GM19455 (cell line): ENCODE measurements at regions not wholly inside any gene's neighbourhood (a gene's known extent, or its start where the extent isn't known, plus 50 kb on each side); places are given as distances from the start of the nearest gene placed in this dataset.
"Not testable (repeated sequence)": the region's sequence is repeated elsewhere in the genome, so short reads cannot be mapped to it uniquely, and the experiment has no call there.

Experiments used
- ATAC-seq: cut with Tn5 transposase; IDR thresholded peaks from one replicate; pipeline ENCODE4 v1.9.1; 2021; ENCODE audit not compliant: unreplicated experiment

DNA sequence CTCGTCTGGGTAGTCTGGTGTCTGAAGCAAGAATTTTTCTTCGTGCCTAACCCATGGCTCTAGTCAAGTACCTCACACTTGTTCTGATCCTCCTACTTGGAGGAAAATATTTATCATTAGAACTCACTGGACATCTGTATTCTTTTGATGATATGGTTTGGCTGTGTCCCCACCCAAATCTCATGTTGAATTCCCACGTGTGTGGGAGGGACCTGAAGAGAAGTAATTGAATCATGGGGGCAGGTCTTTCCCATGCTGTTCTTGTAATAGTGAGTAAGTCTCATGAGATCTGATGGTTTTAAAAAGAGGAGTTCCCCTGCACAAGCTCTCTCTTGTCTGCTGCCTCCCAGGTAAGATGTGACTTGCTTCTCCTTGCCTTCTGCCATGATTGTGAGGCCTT is 137.7 kb upstream of the TSC22D2 start:
- not testable (repeated sequence) for ATAC-seq

DNA sequence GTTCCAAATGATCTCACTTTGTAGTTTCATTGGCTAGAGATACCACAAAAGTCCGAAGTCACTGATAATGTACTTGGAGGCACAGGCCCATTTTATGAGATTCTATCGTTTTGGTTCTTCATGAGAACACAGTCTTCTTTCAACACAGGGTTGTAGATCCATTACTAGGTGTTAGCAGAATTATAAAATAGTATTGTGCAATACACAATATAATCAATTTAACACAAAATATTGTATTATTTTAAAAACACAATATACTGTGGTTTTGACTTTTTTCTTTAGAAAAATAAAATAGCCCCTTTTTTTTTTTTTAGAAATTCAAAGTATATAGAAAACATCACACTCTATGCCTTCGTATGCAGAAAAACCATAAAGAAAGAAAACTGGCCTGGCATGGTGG is 138.6 kb upstream of the TSC22D2 start:
- no peak for ATAC-seq

DNA sequence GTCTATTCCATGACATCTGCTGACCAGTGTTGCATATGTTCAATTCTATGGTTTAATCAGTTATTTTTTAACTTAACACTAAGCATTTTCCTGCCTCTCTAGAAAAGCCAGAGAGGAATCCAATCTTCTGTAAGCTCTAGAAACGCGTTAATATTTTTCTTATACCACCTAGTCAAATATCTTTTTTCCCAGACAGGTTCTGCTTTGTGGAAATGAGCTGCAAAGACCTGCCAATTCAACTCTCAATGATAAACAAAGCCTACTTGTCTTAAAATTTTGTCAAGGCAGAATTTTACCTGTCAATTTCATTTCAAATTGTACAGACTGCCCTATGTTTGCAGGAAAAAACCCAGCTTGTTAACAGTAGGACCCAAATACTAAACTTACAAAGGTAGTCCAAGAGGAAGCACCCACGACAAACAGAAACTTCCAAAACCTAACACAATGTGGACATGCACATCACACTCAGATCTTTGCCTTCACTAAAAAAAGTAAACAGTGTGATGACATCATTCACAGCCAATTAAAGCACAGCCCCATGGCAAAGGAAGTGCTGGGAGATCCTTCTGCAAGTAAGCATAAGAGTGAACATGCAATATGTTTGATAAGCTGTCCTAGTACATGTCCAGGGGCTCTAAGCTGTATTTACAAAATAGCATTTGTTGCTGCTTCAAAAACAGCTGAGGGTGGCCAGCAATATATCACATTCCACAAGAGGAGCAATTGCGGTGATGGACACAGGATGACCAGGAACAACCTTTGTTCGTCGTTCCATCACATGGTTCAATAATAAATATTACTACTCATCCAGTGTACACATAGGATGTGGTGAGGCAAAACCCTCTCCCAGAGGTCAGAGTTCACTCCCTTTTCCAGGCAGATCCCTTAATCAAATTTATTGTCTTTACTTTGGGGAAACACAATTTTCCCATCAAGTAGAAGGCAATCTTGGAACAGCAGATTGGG is 139.4 kb upstream of the TSC22D2 start:
- ATAC-seq = no peak

DNA sequence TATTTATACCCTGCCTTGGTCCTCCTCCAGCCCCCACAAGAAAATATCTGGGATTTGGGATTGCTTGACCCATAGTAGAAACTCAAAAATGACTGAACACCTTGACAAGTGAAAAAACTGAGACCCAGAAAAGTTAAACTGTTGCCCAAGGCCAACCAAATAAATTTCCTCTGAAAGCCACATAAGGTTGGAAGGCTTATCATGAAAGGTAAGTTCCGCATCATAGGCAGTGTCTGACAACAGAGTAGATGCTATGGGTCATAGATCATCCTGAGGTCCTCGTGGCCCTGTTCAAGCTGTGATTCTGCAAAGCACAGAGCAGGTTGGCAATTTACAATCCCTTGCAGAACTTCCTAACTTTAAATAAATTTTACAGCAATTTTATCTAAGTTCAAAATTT is 140.8 kb upstream of the TSC22D2 start:
- no peak for ATAC-seq

DNA sequence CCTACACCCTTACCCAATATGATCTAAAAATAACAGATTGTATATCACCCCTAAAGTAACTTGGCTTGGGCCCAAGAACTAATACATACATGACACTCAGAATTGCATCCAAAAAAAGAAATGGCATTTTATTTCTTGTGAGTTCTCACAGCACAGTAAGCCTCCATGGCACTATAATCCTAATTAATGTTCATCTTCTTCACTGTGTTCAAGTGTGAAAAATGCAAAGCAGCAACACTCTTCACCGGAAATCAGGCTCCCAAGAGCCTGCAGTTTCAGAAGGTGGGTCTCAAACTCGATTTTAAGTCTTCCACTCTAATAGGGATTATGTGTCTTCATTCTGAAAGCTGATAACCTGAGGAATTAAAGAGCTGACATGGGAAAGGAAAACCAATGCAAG is 142.8 kb upstream of the TSC22D2 start:
- no peak for ATAC-seq

DNA sequence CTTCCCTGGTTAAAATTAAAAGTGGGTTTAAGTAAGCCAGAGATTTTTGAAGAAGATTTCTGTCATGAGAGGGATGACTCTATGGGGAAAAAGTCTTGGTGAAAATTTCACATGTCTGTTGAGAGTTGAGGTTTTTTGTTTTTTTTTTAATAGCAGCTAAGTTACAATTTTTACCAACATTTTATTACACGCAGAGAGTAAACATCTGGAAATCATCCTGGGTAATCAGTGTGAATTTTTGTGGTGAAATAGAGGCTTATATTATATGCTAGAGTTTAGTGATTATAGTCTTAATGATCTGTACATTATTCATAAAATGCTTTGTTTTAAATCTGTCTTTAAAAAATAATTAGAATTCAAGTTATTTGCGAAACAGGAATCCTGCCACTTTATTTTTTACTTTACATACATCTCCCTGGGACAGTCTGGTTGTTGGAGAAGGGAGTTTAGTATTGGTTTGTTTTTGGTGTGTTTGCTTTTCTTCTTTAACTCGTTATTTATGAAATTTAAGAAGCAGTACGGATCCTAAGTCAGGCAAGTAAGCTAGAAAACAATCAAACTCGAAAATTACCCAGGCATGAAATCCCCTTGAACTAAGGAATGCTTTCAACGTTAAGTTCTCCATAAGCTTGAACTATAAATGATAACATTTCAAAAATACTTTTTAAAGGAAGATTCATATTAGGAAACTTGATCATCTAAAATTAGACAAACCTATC is 143.4 kb upstream of the TSC22D2 start:
- no peak for ATAC-seq

DNA sequence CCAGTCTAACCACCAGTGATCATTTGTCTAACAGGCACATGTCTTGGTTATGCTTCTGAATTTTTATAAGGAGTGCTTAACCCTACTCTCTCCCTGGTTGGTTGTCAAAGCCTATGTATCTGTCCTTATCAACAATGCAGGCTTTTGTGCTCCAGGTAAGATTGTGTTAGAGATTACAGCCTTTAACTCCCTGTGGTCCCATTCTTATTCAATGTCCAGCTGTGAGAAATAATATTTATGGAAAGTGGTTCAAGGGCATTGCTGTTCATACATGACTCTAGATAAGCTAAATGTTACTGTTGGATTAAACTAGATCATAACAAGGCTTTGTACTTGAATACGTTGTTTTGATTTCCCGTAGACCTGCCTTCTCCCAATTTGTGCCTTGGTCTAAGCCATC is 146.1 kb upstream of the TSC22D2 start:
- ATAC-seq = no peak

DNA sequence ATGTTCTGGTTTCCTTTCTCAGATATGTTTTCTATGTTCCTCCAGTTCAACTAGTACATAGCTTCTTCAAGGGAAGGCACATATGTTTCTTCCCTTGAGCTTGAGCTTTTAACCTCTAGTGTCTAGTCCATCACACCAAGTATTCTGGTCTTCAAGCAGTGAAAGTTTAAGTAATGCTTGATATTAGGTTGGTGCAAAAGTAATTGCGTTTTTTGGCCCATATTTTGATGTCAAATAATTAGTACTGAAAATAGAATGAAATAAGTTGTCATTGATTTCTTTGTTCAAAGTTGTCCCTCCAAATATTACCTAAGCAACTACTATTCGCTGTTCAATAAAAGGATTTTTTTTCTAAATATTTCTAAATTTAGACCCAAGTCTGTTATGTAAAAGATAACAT is 146.7 kb upstream of the TSC22D2 start:
- no peak for ATAC-seq

DNA sequence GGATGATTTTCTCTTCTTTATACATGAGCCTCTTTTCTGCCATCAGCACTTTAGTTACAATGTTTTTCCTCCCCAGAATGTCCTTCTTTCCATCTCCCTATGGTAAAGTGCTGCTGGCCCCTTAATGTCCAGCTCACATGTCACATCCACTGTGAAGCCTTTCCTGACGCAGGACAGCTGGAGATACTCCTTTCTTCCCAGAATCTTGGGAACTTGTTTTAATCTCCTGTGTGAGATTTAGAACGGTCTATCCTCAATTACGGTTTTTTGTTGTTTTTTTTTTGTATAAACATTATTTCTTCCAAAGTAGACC is 147.7 kb upstream of the TSC22D2 start:
- no peak for ATAC-seq

DNA sequence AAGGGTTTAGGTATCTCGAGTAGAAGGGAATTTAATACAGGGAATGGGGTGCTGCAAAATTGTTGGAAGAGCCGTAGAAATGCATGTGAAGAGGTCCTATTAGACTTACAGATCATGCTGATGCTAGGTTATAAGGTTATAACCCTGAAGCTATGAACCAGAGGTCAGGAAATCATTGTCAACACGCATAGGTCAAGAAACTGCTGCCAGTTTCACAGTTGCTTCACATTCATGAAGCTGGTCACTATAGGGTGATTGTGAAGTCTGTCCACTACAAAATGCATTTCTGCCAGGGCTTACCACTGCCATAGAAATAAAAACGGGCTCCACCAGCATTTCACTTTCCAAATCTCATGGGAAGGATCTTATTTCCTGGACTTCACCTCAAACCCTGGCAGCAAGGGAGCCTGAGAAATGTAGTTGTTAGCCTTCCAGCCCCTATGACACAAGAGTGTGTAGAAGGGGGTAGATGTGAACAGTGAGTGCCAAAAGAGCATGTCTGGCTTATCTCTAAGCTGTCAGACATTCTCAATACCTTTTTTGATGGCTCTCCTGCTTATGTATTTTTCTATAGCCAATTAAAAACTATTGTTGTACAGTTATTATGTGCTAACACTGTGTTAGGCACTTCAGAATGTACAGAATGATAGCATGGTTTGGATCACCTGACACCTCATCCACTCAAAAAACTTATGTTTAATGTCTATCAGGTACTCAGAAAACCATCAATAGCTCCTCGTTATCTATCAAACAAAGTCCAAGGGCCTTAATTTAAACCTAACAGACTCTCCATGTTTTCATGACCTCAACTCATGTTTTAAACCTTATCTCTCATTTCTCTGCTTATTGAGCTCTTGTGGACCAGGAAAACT is 148.3 kb upstream of the TSC22D2 start:
- no peak for ATAC-seq

DNA sequence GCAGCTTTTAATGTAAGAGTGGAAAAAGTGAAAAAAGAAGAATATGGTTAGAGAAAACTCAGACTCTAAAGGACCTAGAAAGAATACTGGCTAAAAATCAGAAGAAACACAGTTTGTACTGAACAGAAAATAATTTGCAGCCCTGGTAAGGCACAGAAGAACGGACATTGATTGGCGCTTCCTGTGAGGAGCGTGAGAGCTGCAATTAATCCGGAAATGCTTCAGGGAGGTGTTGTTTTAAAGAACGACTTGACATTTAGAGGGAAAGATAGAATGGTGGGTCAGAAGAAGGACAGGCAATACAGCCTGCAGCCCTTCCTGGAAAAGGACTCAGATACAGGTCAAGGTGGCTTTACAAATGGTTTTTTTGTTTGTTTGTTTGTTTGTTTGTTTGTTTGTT is 151.3 kb upstream of the TSC22D2 start:
- no peak for ATAC-seq

DNA sequence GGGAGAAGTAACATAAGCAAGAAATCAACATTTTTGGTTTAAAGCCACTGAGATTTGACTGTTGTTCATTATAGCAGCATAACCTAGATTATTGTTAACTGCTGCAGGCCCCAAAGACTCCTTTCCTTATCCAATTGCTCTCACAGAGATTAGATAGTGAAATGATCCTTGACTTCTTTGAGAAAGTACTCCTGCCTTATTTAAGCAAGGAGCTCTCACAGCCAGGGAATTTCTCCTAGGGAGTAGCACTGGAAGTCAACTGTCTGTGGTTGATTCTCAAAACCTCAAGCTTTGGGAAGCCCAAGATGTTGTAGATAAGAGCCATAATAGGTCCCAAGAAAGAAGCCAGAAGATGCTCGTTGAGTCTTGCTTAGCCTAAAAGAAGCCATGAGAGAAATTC is 151.8 kb upstream of the TSC22D2 start:
- no peak for ATAC-seq

DNA sequence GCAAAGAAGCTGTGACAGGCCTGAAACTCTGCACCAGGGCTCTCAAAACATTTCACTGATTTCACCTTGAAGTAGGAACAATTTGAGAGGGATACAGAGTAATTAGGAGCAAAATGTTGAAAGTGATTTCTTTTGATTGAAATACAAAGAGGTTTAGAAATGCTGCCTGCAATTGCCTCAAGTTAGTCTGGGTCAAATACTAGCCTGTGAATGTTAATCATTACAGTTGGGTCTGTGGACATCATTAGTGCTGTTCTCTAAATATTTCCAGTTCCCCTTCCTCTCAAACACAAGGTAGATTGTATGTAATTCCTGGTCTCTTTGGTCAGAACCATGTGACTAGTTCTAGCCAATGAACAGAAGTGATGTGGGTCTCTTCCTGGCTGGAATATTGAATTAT is 152.3 kb upstream of the TSC22D2 start:
- ATAC-seq = no peak

DNA sequence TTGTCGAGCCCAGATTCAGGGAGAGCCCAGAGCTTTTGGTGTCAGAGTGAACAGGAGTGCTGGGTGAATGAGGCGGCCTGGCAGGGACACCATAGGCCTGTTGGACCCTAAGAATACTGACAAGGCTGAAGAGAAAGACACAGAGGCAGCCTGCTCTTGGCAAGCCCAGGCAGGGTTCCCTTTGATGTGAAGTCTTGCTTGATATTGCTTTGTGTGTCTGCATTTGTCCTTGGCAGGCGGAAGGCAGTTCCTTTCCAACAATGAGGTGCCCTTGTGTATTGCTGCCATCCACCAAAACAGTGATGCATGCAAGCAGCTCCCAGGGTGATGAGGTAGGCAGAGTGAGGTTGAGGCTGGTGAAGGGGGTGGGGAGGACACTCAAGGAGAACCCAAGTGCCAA is 152.7 kb upstream of the TSC22D2 start:
- ATAC-seq = no peak

DNA sequence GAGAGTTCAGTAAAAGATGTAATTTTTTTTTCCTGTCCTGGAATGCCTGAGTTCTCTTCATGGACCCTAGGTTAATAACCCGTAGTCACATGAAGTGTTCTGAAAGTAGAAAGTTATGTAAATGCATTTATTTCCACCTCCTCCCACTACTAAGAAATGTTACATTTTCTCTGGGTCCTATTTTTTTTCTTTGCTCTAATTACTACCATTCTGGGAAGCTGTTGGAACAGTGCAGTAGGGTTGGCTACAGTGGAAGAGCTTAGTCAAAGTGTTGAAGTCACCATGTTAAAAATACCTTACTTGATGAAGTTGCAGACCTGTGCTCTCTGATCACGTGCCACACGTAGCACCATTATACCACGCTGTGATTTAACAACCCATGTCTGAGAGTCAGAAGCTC is 153.8 kb upstream of the TSC22D2 start:
- ATAC-seq = no peak

DNA sequence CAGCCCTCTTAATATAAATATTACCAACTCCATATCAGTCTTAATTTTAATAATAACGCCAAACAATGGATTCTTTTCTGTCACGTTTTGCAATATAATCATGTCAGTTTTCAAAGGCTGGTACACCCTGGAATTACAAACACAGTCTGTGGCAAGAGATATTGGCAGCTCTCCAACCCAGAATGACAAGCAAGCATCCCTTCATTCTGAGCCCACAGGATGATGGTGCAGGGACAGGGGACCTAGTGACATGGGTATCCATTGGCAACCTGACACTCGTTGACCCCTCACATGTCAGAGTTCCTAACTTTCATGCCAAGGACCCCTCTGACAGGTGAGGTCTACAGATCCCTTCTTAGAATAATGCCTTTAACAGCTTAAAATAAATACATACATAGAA is 154.5 kb upstream of the TSC22D2 start:
- ATAC-seq = no peak

DNA sequence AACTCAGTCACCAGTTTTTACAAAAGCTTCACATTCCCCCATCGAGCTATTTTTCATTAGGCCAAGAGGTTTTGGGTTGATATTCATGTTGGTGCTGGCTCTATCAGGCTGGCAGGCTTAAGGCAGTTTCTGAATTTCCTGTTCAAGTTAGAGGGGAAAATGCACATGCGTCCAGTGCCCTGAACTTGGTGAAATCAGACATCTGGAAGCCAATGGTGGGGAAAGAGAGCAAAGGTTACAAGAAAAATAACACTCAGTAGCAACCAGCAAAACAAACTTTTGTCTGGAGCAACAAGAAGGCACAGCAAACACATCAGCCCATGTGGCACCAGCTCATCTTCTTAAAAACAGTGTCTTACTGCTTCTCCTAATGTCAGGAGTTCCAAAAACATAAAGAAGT is 155.6 kb upstream of the TSC22D2 start:
- no peak for ATAC-seq

DNA sequence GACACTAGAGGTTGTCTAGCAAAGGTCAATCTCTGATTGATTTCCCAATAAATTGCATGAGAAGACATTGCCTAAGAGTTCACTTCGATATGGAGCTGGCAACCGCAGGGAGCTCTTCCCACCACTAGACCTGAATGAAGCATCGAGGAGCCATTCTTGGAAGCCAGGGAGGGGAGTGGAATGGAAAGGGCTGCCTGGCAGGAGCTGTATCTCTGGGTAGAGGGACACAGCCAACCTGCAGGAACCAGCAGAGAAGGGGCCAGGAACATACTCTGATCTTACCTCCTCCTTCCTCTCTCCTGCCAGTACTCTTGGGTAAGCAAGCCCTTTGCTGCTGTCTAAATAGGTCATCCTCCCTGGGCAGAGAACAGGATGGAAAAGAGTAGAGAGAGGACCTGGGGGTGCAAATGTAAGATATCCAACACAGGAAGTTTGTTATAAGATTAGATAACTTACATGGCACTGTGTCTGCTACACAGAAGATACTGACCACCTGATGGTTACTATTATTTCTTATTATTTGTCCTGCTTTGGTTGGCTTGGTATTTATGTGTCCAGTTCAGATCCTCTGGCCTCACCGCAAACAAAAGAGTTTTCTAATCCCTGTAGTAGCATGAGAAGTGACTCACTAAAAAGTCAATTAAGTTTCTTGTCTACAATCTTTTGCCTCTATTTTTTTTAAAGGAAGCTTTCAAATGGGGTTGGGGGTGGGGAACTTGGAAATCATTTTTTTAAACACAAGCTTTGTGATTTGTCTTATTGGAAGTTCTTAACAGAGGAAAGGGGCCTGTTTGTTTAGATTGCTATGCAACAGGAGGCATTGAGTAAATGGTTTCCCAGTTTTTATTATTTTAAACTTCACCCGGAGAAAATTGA is 156.7 kb upstream of the TSC22D2 start:
- no peak for ATAC-seq

DNA sequence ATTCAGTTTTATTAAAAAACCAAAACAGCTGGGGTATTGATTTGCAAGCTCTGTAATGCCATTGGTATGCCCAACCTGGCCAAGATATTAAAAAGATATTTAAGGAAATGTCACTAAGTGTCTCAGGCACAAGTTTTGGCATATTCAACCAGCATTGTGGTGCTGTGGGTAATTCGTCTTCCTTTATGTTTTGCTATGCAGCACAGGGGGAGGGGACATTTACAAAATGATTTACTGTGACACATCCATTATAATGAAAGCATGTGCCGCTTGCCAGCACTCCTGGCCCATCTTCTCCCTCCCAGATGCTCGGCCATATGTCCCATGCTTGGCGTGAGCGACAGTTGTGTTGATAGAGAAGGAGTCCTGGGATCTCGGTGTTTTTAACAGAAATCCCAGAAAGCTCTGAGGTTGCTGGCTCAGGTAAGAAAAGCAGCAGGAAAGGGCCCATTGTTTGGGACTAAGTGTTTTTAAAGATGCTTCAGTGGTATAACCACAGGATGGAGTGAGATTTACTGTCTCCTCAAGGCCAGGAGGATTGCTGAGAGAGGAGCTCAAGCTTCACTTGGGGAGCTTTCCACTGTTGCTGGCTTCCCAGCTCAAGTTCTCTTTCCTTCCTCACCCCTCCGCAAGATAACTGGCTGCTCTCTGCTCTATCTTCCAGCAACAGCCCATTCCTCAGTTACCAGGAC is 158.2 kb upstream of the TSC22D2 start:
- no peak for ATAC-seq
